K562 (cell line): ENCODE measurements at regions not wholly inside any gene's neighbourhood (a gene's known extent, or its start where the extent isn't known, plus 50 kb on each side); places are given as distances from the start of the nearest gene placed in this dataset.

Experiments used
- ATAC-seq: fragments of 200-7000 bp; cut with Tn5 transposase; 3 replicates; pipeline ENCODE4 v1.9.1; 2020; ENCODE audit warnings: moderate library complexity
- BruUV-seq: library from RNA; stranded (reverse); fragments of 400-500 nt; replicated peaks from 2 replicates; lab custom pipeline; 2021; lab: Mats Ljungman, UMichigan
- CTCF ChIA-PET: fragments of 300-600 bp; formaldehyde crosslinking; extraction: SDS; loops from one replicate; lab custom pipeline; 2021; ENCODE audit warnings: low intra/inter-chr PET ratio; lab: Yijun Ruan, JAX
- POLR2A ChIA-PET: fragments of 300-600, 350-650 bp; sonication (Branson Sonifier 250); formaldehyde crosslinking; extraction: SDS; loops from one replicate; lab custom pipeline; 2021; ENCODE audit warnings: antibody characterized with exemption, inconsistent platforms; lab: Yijun Ruan, JAX
- DNase-seq, 4 experiments: peaks; one replicate each; pipeline versions ENCODE4 v3.0.0 to v3.0.0-alpha.2; 2011 to 2018; ENCODE audit warnings: low spot score in 3 of 4, mixed read lengths in 3 of 4; ENCODE audit errors: extremely low read depth in 1 of 4
- FAIRE-seq: peaks from 2 replicates; lab custom pipeline; 2011; peaks lifted over from hg19 to GRCh38; lab: Jason Lieb, UNC
- H2AFZ ChIP-seq: 2 replicates; pipeline ENCODE4 v1.6.0; 2011; ENCODE audit warnings: low read depth, low read length, control low read depth, inconsistent platforms
- H3K27ac ChIP-seq: fragments of 200-600 bp; 3 replicates; pipeline ENCODE4 v1.8.0; 2011; ENCODE audit warnings: low read depth, mild to moderate bottlenecking, control low read depth, inconsistent platforms, low read length, moderate library complexity, mixed read lengths; ENCODE audit errors: extremely low read depth
- H3K27me3 ChIP-seq, 2 experiments: fragments of 300-600 bp in 1 of 2; 2 replicates in 1 of 2; 3 replicates in 1 of 2; pipeline versions ENCODE4 v1.6.0 to v1.8.0; 2011; ENCODE audit warnings: inconsistent platforms in 2 of 2, low read length in 2 of 2, mild to moderate bottlenecking in 1 of 2, mixed read lengths in 1 of 2, moderate library complexity in 1 of 2; ENCODE audit not compliant: control insufficient read depth in 2 of 2, insufficient read depth in 2 of 2
- H3K36me3 ChIP-seq: fragments of 300-600 bp; 3 replicates; pipeline ENCODE4 v1.8.0; 2011; ENCODE audit warnings: mild to moderate bottlenecking, low read length, inconsistent platforms; ENCODE audit not compliant: control insufficient read depth, insufficient read depth
- H3K4me1 ChIP-seq, 2 experiments: fragments of 200-600 bp in 1 of 2; replicated peaks in 1 of 2; 2 replicates in 1 of 2; 3 replicates in 1 of 2; pipeline versions ENCODE4 v1.5.1 to v1.8.0; 2011; ENCODE audit warnings: inconsistent platforms in 2 of 2, low read length in 2 of 2, mild to moderate bottlenecking in 1 of 2, mixed read lengths in 1 of 2, moderate library complexity in 1 of 2; ENCODE audit not compliant: control insufficient read depth in 2 of 2, insufficient read depth in 2 of 2
- H3K4me2 ChIP-seq: 2 replicates; pipeline ENCODE4 v1.6.1; 2011; ENCODE audit warnings: low read length, control low read depth, inconsistent platforms, mixed read lengths; ENCODE audit not compliant: insufficient read depth
- H3K4me3 ChIP-seq: fragments of 200-600 bp; sonication (generic), shearing (Covaris generic); 2 replicates; pipeline ENCODE4 v1.5.1; 2016; ENCODE audit warnings: control low read depth, inconsistent platforms
- H3K79me2 ChIP-seq: fragments of 200-600 bp; 3 replicates; pipeline ENCODE4 v1.8.0; 2011; ENCODE audit warnings: low read length, inconsistent platforms; ENCODE audit not compliant: control insufficient read depth, insufficient read depth
- H3K9ac ChIP-seq, 2 experiments: 2 replicates each; pipeline versions ENCODE4 v1.6.0 to v1.6.1; 2011; ENCODE audit warnings: low read depth in 2 of 2, low read length in 2 of 2, control low read depth in 1 of 2, inconsistent platforms in 1 of 2, mild to moderate bottlenecking in 1 of 2, mixed read lengths in 1 of 2; ENCODE audit not compliant: insufficient read depth in 1 of 2
- H3K9me1 ChIP-seq: one replicate; pipeline ENCODE4 v1.6.0; 2011; ENCODE audit warnings: inconsistent platforms, mild to moderate bottlenecking, low read length, moderate library complexity; ENCODE audit not compliant: control insufficient read depth, insufficient read depth
- H3K9me3 ChIP-seq: replicated peaks from 2 replicates; pipeline ENCODE4 v1.5.1; 2011; ENCODE audit warnings: low read depth, low read length, inconsistent platforms; ENCODE audit not compliant: control insufficient read depth, insufficient read depth
- H4K20me1 ChIP-seq: replicated peaks from 2 replicates; pipeline ENCODE4 v1.6.1; 2011; ENCODE audit warnings: low read length, inconsistent platforms, mixed read lengths; ENCODE audit not compliant: control insufficient read depth, insufficient read depth
- CHD4 ChIP-seq: fragments of 200-600 bp; sonication (generic); IDR thresholded peaks from 3 replicates; pipeline ENCODE4 v1.6.1; 2012; ENCODE audit warnings: low read depth, mild to moderate bottlenecking, mixed read lengths, low read length, inconsistent platforms; ENCODE audit not compliant: insufficient read depth, insufficient replicate concordance, poor library complexity, severe bottlenecking
- GTF2A2 ChIP-seq: IDR thresholded peaks from 2 replicates; pipeline ENCODE4 v1.6.1; 2016; ENCODE audit warnings: mild to moderate bottlenecking, missing genetic modification characterization, missing compliant biosample characterization
- ZNF668 ChIP-seq: fragments of 250-450 bp; sonication (Bioruptor Pico); IDR thresholded peaks from 2 replicates; pipeline ENCODE4 v1.8.0; 2022; ENCODE audit warnings: mild to moderate bottlenecking, inconsistent platforms
- ZNF75A ChIP-seq: fragments of 450-650 bp; formaldehyde crosslinking; IDR thresholded peaks from 2 replicates; pipeline ENCODE4 v1.4.0; 2020; ENCODE audit warnings: mild to moderate bottlenecking
- in situ Hi-C: fragments of 300-500 bp; cut with MboI; formaldehyde crosslinking; loops from 4 replicates; pipeline ENCODE4 v1.15.0; 2018; ENCODE audit warnings: inconsistent platforms, mixed read lengths
- intact Hi-C: fragments of 100-400 bp; cut with micrococcal nuclease; formaldehyde crosslinking; loops from 2 replicates; pipeline ENCODE4 v1.14.2; 2022
- TF ChIP-seq, protein P1 (sequence below): fragments of 250-450 bp; sonication (Bioruptor Pico); IDR thresholded peaks from 2 replicates; pipeline ENCODE4 v1.5.0; 2020; ENCODE audit warnings: mild to moderate bottlenecking
- TF ChIP-seq, protein P2 (sequence below), 2 experiments: fragments of 250-450 bp in 1 of 2; fragments of 450-650 bp in 1 of 2; sonication (Bioruptor Pico) in 1 of 2; IDR thresholded peaks; 2 replicates each; pipeline versions ENCODE4 v1.6.1 to v1.8.0; 2016 to 2021; ENCODE audit warnings: mild to moderate bottlenecking in 2 of 2, moderate library complexity in 2 of 2, missing compliant biosample characterization in 1 of 2, missing genetic modification characterization in 1 of 2
- TF ChIP-seq, protein P3 (sequence below): fragments of 200-400 bp; formaldehyde crosslinking; IDR thresholded peaks from 2 replicates; pipeline ENCODE4 v1.6.1; 2017; ENCODE audit warnings: mild to moderate bottlenecking, low read depth, low read length, moderate library complexity

DNA sequence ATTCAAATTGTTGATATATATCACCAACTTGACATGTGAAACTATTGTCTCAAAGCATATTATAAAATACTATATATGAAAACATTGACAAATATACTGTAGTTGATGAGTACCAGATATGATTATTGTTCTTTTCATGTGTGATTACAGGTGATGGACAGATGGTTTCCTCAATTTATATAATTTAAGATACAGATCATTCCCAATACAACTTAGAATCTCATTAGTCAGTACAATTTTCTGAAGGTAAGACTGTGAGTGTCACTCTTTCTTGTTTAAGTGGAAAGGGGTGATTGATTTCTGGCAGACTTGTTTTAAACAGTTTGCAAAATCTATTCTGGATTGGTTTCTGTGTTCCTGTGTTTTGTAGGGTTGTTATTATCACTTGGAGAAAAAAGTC, 498.8 kb downstream of the IRS2 start:
- Histone ChIP-seq H3K4me2 (no peak overlapping the region), H4K20me1 (no peaks in the 10 kb centered on the region), H3K9me1 (no peaks in the 10 kb centered on the region), H3K79me2 (no peaks in the 10 kb centered on the region), H3K27ac (no peak overlapping the region), H3K9me3 (no peaks in the 10 kb centered on the region), H3K4me3 (no peak overlapping the region), H2AFZ (no peak overlapping the region), H3K36me3 (no peaks in the 10 kb centered on the region), H3K9ac (no peak overlapping the region), H3K4me1 (no peaks in the 10 kb centered on the region), H3K27me3 (no peaks in the 10 kb centered on the region)
- DNase-seq: no peak
- BruUV-seq: no TSS peak
- no peak for ATAC-seq
- no peak for FAIRE-seq
- intact Hi-C loops (loop anchor here (10.0 kb wide), 1 partner anchor 143 kb away; no protein-coding TSS in a partner anchor), in situ Hi-C loops (no loop called here)
- POLR2A ChIA-PET: no interaction called here
- TF ChIP-seq, protein P1, sequence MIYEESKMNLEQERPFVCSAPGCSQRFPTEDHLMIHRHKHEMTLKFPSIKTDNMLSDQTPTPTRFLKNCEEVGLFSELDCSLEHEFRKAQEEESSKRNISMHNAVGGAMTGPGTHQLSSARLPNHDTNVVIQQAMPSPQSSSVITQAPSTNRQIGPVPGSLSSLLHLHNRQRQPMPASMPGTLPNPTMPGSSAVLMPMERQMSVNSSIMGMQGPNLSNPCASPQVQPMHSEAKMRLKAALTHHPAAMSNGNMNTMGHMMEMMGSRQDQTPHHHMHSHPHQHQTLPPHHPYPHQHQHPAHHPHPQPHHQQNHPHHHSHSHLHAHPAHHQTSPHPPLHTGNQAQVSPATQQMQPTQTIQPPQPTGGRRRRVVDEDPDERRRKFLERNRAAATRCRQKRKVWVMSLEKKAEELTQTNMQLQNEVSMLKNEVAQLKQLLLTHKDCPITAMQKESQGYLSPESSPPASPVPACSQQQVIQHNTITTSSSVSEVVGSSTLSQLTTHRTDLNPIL (CRISPR knock-in tag): no peak
- TF ChIP-seq, protein P2, sequence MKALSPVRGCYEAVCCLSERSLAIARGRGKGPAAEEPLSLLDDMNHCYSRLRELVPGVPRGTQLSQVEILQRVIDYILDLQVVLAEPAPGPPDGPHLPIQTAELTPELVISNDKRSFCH (CRISPR knock-in tag; IDR thresholded peaks at IDR 0.05): no peak
- TF ChIP-seq, protein P2 (tag; IDR thresholded peaks at IDR 0.05): no peak
- TF ChIP-seq ZNF75A (no peak), ZNF668 (no peak), GTF2A2 (tag) (no peak), CHD4 (no peak)
- TF ChIP-seq, protein P3, sequence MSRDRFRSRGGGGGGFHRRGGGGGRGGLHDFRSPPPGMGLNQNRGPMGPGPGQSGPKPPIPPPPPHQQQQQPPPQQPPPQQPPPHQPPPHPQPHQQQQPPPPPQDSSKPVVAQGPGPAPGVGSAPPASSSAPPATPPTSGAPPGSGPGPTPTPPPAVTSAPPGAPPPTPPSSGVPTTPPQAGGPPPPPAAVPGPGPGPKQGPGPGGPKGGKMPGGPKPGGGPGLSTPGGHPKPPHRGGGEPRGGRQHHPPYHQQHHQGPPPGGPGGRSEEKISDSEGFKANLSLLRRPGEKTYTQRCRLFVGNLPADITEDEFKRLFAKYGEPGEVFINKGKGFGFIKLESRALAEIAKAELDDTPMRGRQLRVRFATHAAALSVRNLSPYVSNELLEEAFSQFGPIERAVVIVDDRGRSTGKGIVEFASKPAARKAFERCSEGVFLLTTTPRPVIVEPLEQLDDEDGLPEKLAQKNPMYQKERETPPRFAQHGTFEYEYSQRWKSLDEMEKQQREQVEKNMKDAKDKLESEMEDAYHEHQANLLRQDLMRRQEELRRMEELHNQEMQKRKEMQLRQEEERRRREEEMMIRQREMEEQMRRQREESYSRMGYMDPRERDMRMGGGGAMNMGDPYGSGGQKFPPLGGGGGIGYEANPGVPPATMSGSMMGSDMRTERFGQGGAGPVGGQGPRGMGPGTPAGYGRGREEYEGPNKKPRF: no peak
- CTCF ChIA-PET: no interaction called here
